ENCODE measurements at regions not wholly inside any gene's neighbourhood (a gene's known extent, or its start where the extent isn't known, plus 50 kb on each side); places are given as distances from the start of the nearest gene placed in this dataset.

DNA sequence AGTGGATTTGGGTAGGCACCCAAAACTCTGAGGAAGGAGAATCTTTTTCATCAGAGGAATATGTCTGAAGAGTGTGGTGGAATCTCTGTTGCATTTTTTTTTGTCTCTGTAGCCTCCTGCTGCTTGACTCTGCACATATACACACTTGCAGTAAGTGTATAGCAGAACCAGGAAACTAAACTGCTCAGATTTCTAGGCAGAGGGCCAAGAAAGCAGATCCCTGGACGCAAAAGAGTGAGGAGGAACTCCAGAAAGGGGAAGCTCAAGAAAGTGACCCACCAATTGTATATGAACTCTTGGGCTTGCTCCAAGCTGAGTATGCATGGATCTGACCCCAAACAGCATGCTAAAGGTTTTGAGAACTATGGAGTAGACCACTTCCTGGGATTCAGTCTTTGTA is 181.8 kb downstream of the GADD45G start:
- TF ChIP-seq EZH2phosphoT487 (IDR thresholded peaks at IDR 0.05; ENCODE audit: low read depth, severe bottlenecking, unreplicated experiment) (no peak), EZH2 (IDR thresholded peaks at IDR 0.05; ENCODE audit: borderline replicate concordance) (no peak)
- TF ChIP-seq, protein P1, sequence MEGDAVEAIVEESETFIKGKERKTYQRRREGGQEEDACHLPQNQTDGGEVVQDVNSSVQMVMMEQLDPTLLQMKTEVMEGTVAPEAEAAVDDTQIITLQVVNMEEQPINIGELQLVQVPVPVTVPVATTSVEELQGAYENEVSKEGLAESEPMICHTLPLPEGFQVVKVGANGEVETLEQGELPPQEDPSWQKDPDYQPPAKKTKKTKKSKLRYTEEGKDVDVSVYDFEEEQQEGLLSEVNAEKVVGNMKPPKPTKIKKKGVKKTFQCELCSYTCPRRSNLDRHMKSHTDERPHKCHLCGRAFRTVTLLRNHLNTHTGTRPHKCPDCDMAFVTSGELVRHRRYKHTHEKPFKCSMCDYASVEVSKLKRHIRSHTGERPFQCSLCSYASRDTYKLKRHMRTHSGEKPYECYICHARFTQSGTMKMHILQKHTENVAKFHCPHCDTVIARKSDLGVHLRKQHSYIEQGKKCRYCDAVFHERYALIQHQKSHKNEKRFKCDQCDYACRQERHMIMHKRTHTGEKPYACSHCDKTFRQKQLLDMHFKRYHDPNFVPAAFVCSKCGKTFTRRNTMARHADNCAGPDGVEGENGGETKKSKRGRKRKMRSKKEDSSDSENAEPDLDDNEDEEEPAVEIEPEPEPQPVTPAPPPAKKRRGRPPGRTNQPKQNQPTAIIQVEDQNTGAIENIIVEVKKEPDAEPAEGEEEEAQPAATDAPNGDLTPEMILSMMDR (IDR thresholded peaks at IDR 0.05; ENCODE audit: poor library complexity): no peak
- no peaks in the 10 kb centered on the region for H3K4me1 ChIP-seq (ENCODE audit: insufficient read depth)
- no peaks in the 10 kb centered on the region for H3K79me2 ChIP-seq
- H3K9me2 ChIP-seq (replicated peaks; ENCODE audit: insufficient read depth): no peaks in the 10 kb centered on the region
- H3K27me3 ChIP-seq: no peaks in the 10 kb centered on the region
- no peak for DNase-seq (ENCODE audit: low spot score)
- no peak overlapping the region for H2AFZ ChIP-seq
- H3K9me3 ChIP-seq (ENCODE audit: low read depth): no peaks in the 10 kb centered on the region
- H4K20me1 ChIP-seq (ENCODE audit: insufficient read depth, poor library complexity, severe bottlenecking): no peaks in the 10 kb centered on the region
- no peak overlapping the region for H3K4me2 ChIP-seq
- H3K4me3 ChIP-seq: no peak overlapping the region
- WGBS (ENCODE audit: low lambda C conversion rate, missing lambda C conversion rate): 42% methylated on average over 1 of the region's 1 CpG
- H3K36me3 ChIP-seq (replicated peaks; ENCODE audit: insufficient read depth, low read depth): no peaks in the 10 kb centered on the region
- H3K27ac ChIP-seq: no peak overlapping the region

DNA sequence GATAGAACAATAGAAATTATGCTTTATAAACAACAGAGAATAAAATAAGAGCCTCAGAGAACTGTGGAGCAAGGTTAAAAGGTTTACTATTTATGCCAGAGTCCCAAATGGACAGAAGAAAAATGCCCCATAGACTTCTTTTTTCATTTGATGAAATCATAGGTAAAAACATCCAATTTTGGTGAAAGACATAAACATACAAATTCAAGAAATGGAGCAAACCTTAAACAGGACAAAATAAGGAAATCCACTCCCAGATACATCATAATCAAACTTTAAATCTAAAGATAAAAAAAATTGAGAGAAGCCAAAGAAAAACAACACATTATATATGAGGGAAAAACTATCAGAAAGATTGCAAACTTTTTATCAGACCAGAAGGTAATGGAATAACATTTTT is 182.8 kb downstream of the GADD45G start:
- Histone ChIP-seq H4K20me1 (ENCODE audit: insufficient read depth, poor library complexity, severe bottlenecking) (no peaks in the 10 kb centered on the region), H3K27ac (no peak overlapping the region), H3K4me1 (ENCODE audit: insufficient read depth) (no peaks in the 10 kb centered on the region), H2AFZ (no peak overlapping the region), H3K36me3 (replicated peaks; ENCODE audit: insufficient read depth, low read depth) (no peaks in the 10 kb centered on the region), H3K4me2 (no peak overlapping the region), H3K27me3 (no peaks in the 10 kb centered on the region), H3K4me3 (no peak overlapping the region), H3K9me3 (ENCODE audit: low read depth) (no peaks in the 10 kb centered on the region), H3K9me2 (replicated peaks; ENCODE audit: insufficient read depth) (no peaks in the 10 kb centered on the region), H3K79me2 (no peaks in the 10 kb centered on the region)
- DNase-seq (ENCODE audit: low spot score): no peak
- TF ChIP-seq EZH2phosphoT487 (IDR thresholded peaks at IDR 0.05; ENCODE audit: low read depth, severe bottlenecking, unreplicated experiment): no peak
- TF ChIP-seq, protein P1 (IDR thresholded peaks at IDR 0.05; ENCODE audit: poor library complexity): no peak
- TF ChIP-seq EZH2 (IDR thresholded peaks at IDR 0.05; ENCODE audit: borderline replicate concordance): no peak

DNA sequence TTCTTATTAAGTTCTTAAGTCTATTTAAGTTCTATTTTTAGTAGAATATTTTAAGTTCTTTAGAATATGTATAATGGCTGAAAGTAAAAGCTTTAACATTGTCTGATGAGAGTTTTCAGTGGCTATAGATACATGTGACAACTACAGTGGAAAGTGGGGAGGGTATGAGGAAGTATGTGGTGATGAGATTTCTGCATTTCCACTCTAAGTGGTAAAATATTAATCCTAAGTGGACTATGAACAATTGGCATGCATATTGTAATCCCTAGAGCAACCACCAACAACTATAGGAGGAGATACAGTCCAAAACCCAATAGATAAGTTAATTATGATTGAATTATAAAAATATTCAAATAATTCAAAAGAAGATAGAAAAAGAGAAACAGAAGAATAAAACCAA is 183.6 kb downstream of the GADD45G start:
- Histone ChIP-seq H3K4me2 (no peak overlapping the region), H3K36me3 (replicated peaks; ENCODE audit: insufficient read depth, low read depth) (no peaks in the 10 kb centered on the region), H3K79me2 (no peaks in the 10 kb centered on the region), H3K9me2 (replicated peaks; ENCODE audit: insufficient read depth) (no peaks in the 10 kb centered on the region), H3K27me3 (no peaks in the 10 kb centered on the region), H3K4me3 (no peak overlapping the region), H4K20me1 (ENCODE audit: insufficient read depth, poor library complexity, severe bottlenecking) (no peaks in the 10 kb centered on the region), H2AFZ (no peak overlapping the region), H3K27ac (no peak overlapping the region), H3K4me1 (ENCODE audit: insufficient read depth) (no peaks in the 10 kb centered on the region), H3K9me3 (ENCODE audit: low read depth) (no peaks in the 10 kb centered on the region)
- TF ChIP-seq, protein P1 (IDR thresholded peaks at IDR 0.05; ENCODE audit: poor library complexity): no peak
- TF ChIP-seq EZH2 (IDR thresholded peaks at IDR 0.05; ENCODE audit: borderline replicate concordance): no peak
- TF ChIP-seq EZH2phosphoT487 (IDR thresholded peaks at IDR 0.05; ENCODE audit: low read depth, severe bottlenecking, unreplicated experiment): no peak
- DNase-seq (ENCODE audit: low spot score): no peak

DNA sequence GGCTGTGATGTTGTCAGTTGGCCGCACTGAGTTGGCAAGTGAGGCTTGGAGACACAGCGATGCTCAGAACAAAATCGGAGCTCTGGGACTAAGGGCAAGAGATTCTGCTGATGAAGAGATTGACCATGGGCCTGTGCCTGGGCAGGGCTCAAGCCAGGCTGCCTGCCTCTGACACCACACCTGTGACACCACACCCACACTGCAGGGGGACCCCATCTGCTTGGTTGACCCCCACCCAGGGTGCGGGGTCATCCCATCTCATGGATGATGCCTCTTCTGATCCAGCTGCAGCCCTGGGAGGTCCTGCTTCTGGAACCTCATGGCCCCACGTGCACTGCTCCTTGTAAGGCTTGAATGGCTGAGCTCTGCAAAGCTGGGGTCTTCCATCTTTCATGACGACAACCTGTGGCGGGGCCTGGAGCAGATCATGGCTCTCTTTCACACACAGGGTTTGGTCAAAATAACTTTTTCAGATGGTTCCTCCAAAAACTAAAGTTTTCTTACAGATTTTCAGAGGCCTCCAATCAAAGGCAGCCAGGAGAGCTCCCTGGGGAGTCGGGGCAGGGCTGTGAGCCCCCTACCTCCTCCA is 185.2 kb downstream of the GADD45G start:
- no peaks in the 10 kb centered on the region for H3K27me3 ChIP-seq
- no peaks in the 10 kb centered on the region for H3K36me3 ChIP-seq (replicated peaks; ENCODE audit: insufficient read depth, low read depth)
- no peak overlapping the region for H3K4me3 ChIP-seq
- no peak overlapping the region for H3K27ac ChIP-seq
- no peaks in the 10 kb centered on the region for H3K9me3 ChIP-seq (ENCODE audit: low read depth)
- H4K20me1 ChIP-seq (ENCODE audit: insufficient read depth, poor library complexity, severe bottlenecking): no peaks in the 10 kb centered on the region
- H3K79me2 ChIP-seq: no peaks in the 10 kb centered on the region
- no peaks in the 10 kb centered on the region for H3K4me1 ChIP-seq (ENCODE audit: insufficient read depth)
- H3K4me2 ChIP-seq: no peak overlapping the region
- no peak overlapping the region for H2AFZ ChIP-seq
- H3K9me2 ChIP-seq (replicated peaks; ENCODE audit: insufficient read depth): no peaks in the 10 kb centered on the region
- no peak for DNase-seq (ENCODE audit: low spot score)
- WGBS (ENCODE audit: low lambda C conversion rate, missing lambda C conversion rate): 92% methylated on average over 8 of the region's 8 CpGs
- TF ChIP-seq EZH2 (IDR thresholded peaks at IDR 0.05; ENCODE audit: borderline replicate concordance) (no peak), EZH2phosphoT487 (IDR thresholded peaks at IDR 0.05; ENCODE audit: low read depth, severe bottlenecking, unreplicated experiment) (no peak)
- TF ChIP-seq, protein P1 (IDR thresholded peaks at IDR 0.05; ENCODE audit: poor library complexity): no peak

All from hepatocyte (in vitro differentiated cells).